HG02623 (cell line): ENCODE measurements at regions not wholly inside any gene's neighbourhood (a gene's known extent, or its start where the extent isn't known, plus 50 kb on each side); places are given as distances from the start of the nearest gene placed in this dataset.

Experiments
- ATAC-seq: cut with Tn5 transposase; IDR thresholded peaks from one replicate; pipeline ENCODE4 v1.9.1; 2021; ENCODE audit warnings: moderate library complexity; ENCODE audit not compliant: unreplicated experiment

DNA sequence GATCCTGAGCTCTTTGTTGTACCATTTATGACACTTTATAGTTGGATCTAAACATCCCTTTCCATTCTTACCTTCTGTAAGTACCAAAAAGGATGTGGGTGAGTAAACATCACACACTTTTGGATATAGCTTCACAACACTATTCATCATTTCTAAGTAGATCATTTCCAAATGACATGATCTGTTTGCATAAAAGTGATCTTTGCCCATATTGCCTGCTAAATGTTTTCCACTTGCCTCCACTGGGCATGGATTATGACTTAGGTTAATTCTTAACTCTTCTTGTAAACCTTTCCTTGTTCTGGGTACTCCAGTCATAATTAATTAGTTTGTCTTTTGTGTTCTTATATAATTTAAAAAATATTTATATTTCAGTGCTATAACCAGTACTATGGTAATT, 244.9 kb upstream of the AGA start:
- ATAC-seq: no peak

DNA sequence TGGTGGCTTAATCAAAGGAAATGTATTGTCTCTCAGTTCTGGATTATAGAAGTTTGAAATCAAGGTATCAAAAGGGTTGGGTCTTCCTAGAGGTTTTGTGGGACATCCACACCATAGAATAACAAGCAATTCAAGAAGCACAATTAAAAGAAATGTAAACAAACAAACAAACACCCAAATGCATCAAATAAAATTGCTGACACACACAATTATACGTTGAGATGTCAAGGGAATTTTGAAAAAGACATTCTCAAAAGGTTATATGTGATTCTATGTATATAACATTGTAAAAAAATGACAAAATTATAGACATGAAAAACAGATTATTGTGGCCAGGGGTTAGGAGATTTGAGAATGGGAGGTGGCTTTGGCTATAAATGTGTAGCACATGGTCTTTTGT, 250.7 kb upstream of the AGA start:
- no peak for ATAC-seq

DNA sequence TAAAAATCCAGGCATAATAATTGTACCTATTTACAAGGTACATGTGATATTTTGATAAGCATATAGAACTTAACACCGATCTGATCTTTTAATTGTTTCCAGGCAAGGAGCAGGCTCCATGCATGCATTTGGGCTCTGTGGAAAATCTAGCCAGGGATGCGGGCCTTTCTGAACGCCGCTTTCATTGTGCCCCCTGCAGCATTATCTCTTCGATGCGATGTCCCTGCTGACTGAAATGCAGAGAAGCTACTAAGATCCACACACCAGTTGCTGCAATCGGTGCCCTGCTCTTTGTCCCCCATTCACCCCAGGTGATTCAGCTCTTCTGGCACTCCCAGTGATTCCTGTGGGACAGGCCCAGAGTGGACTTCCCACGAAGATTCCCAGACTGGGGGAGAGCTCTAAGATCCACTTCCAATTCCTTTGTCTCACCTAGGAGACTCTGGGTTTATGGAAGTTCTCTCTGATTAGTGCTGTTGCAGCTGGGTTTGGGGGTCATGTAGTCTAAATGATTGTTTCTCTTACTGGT, 254.3 kb upstream of the AGA start:
- ATAC-seq: no peak

DNA sequence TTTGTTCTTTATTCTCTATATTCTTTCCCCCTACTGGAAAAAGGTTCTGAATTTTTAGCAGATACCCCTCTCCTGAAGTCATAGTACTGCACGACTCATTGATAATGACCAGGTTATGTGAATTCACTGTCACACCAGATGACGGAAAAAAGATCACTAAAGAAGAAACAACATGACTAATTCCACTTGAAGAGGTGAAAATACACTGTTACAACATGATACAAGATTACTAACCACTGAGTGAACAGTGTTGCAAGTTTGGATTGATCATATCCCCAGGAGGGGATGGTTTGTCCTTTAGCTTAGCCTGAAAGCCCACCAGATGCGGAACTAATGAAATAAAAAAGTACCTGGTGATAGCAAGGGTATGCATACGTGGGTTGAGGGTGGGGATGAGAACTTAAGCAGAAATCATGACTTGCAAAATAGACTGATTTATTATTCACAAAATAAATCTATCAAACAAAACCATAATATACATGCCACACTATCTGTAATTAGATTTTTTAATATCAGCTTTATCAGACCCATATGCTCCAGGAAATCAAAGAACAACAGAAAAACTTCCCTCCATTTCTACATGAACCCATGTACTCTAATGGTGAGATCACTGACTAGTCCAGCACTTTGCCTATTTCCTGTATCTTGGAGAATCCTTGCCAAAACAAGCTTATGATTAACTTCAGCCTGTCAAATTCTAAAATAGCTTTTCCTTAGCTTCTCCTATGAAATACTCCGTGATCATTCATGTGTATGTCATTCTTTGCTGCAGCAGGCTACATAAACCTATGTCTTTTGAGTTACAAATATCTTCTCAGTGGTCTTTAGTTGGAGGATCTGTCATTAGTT, 257.4 kb upstream of the AGA start:
- ATAC-seq: no peak

DNA sequence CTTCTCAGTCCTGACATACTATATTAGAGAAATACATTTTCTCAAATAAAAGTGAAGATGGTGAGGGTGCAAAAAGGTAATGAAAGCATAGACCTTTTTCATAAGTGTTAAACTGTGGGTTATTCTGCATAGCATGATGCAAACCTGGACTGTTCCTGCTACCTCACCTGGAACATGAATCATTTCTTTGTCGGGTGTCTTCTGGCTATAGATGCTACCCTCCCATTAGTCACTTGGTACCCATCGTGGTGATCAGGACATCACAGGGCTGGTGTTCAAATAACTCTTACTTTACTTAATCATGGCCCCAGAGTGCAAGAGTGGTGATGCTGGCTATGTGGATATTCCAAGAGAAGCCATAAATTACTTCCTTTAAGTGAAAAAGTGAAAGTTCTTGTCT, 264.7 kb upstream of the AGA start:
- ATAC-seq: no peak

DNA sequence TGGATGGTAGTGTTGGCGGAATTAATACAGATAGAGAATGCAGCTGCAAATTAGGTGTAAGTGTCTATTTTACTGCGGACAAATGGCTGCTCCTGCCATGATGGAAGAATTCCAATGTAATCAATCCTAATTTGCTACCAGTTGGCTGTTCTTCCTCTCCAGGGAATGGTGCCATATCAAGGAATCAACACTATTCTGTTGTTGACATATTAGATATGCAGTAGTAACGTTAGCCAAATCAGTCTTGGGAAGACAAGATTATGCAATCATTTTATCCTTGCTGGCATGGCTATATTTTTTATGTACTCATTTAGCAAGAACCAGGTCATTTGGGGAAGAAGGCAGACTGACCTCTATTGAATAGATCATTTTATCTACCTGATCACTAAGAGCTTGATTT, 271.2 kb upstream of the AGA start:
- no peak for ATAC-seq

DNA sequence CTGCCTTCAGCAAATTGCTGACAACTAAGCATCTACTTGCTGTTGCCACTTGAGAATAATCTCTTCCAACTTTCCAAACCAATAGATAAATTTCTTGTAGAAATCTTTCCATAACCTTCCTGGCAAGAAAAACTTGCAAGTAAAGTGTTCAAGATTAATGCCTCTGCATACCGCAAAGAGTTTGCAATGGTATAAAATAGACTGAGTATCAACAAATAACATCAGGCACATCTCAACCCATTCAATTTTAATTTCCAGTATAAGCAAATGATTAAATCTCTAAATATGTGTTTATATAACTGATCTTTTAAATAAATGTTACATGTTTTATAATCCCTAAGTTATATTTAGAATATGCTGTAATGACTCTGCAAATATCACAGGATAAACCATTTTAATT, 275.2 kb upstream of the AGA start:
- ATAC-seq: no peak

DNA sequence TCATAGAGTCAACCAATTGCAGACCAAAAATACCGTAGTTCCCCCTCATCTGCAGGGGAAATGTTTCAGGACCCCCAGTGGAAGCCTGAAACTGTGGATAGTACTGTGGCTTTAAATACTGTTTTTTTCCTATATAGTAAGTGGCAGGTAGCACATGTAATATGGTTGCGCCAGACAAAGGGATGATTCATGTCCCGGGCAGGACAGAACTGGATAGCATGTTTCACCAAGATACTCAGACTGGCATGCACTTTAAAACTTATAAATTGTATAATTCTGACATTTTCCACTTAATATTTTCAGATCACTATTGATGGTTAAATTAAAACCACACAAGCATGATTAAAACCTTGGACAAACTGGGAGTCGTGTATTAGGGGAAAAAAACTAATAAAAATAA, 276.3 kb upstream of the AGA start:
- ATAC-seq: no peak

DNA sequence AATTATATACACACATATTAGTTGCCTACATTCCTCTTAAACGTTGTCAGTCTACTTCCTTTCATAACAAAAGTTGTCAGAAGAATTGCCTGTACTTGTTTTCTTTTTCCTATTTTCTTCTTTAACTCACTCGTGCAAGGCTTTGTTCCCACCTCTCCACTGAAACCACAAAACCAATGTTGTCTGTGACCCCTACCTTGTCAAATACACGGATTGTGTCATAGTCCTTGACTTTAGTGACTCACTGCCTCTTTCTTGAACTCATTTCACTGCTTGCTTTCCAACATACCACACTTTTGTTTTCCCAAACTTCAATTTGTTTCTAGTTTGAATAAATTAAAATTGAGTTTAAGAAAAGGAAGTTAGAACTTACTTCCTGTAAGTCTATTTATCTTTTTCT, 283.9 kb upstream of the AGA start:
- no peak for ATAC-seq

DNA sequence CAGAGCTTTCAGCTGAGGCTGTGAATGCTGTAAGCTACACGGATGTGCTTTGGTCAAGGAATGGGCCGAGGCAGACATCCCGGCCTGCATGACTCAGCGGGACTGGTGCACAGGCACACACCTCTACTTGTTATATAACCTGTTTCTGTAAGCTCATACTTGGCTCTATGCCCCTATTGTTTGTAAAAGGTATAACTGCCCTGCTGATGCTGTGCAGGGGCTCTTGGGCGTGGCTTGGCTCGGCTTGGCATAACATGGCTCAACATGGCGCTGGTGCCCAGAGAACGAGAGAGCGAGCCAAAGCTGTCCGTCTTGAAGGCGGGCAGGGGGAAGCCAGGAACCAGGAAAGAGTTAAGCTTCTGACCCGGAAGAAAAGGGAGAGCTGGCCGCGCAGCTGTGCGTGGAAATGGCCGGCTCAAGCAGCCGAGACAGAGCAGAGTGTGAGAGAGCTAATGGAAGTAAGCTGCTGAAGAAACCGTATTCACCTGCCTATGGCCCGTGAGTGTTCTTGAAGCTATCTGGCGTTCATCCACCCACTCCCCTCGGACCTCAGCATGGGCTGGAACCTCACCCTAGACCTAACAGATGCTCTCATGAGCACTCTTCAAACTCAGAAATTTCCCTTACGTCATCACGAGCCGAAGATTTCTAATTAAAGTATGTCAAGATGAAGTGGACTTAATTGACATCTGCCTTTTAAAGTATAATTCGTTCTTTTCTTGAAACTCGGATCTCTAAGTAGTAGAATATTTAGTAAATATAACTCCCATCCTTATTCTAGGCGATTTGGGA, 286.3 kb upstream of the AGA start:
- no peak for ATAC-seq

DNA sequence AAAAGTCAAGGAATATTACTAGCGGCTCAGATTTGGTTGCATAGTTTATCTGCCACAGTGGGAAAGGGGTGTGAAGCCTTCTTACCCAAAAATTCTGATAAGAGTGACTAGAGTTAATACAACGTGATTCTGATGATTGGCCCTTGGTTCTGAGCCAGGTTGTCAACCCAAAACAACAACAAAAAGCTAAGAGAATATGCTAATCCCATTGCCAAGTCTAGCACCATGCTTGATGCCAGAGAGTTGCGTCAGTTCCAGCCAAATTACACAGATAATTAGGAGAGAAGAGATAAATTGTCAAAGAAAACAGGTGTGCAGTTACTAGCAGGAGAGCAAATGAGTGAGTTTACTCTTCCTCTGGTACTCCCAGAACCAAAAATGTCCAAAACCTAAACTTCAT, 287.4 kb upstream of the AGA start:
- ATAC-seq: no peak

DNA sequence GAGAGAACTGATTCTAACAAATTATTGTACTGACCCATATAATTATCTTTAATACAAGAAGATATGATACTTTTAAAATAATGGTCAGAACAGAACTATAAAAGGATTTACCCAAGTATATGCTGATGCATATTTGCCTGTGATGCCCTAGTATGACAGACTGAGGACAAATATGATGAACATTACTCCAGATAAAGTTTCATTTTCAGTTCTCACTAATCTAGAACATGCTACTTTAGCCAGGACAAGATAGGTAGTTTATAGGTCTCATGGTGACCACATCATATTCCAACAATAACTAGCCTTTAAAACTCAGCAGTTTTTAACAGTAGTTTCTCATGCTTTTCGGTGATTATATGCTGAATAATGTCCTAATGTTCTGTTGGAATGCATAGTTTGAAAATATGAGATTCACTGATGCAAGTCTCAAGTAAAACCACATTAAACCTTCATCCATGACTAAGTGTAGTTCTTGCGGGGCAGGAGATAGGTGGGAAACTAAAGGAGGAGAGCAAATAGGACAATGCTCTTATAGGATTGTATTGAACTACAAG, 295.2 kb upstream of the AGA start:
- ATAC-seq: no peak

DNA sequence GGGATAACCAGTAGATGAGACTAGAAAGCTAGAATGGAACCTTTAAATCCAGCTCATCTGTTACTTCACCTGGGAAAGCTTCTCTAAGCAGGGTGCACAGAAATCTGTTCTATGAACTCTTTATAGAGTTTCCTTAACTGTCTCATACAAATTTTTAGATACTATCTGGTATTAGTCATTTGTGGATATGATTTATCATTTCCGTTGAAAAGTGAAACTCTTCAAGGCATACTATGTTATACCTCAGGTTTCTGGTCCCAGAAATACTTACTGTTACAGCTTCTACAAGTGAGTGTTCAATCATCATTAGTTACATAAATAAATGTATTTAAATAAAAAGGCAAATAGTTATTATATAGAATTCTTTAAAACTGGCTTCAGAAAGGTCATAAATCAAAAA, 298.3 kb upstream of the AGA start:
- ATAC-seq: no peak

DNA sequence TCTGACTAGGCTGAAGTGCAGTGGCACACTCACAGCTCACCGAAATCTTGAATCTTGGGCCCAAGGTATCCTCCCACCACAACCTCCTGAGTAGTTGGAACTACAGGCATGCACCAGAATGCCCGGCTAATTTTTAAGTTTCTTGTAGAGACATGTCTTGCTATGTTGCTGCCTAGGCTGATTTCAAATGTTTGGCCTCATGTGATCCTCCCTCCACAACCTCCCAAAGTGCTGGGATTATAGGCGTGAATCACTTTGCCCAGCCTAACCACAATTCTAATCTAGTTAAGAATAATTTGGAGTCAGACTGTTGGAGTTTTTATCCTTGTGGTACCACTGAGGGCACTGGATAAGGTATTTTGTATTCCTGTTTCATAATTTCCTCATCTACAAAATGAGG, 317.5 kb upstream of the AGA start:
- ATAC-seq: no peak

DNA sequence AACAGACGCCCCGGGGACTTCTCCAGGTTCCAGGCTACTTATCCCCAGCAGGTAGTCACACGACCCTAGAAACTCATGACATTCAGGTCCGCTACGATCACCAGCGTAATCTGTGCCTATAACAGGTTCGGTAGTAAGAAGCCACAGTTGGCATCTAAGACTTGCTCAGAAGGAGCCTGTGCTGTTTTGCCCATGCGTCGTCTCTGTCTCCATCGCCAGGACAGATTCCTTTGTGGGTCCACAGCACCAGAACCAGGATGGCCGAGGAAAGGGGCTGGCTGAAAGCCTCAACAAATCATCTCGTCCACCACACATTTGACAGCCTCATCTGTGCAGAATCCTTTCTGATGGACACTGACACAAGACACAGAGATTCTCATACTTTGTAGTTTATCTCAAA, 319.5 kb upstream of the AGA start:
- no peak for ATAC-seq

DNA sequence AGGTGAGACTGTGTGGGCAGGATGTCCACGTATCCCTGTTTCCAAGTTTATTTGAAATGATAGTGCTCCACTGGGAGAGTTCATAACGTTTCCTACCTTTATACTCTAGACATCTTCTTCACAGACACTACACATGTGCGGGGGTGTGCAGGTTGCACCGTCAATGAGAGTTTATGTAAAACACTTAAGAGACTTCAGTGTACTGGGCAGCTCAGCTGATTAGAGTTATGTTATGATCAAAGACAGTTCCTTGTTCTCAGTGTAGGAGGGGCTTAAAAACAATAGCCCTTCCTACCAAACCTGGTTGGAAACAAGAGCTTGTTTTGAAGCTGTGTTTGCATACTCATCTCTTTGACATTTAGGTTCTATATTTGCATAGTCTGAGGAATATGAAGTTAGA, 326.9 kb upstream of the AGA start:
- ATAC-seq: no peak

DNA sequence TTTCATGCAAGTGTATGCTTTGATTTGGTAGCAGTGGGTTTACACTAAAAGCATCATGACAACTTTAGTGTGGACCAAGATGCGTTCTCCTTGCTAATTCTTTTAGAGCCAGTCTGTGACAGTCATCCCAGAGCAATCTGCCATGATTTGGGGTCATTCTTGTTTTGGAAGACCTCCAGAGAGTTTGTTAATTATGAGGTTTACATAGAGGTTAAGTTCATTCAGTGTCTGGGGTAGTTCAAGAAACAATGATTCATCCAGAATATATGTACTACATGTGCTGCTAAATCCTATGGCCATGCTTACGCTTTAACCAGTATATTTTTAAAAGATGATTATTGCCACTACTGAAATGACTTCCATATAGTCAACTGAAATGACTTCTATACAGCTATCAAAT, 328.5 kb upstream of the AGA start:
- ATAC-seq: no peak

DNA sequence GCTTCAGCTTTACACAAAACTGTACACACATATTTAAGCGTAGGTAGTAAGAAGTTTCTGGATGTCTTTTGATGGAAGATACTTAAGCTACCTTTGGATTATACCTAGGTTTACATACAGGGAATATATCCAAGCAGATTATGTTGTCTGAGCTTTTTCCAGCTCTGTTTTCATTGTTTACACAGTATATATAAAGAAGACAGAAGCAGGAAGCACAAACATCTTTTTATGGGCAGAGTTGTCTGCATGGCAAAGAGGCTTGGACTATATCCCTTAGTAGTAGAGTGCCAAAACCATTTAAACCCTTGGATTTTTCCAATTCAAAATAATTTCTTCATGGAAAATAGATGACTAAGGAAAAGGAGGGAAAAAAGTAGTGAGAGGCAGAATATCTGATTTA, 329.4 kb upstream of the AGA start:
- no peak for ATAC-seq

DNA sequence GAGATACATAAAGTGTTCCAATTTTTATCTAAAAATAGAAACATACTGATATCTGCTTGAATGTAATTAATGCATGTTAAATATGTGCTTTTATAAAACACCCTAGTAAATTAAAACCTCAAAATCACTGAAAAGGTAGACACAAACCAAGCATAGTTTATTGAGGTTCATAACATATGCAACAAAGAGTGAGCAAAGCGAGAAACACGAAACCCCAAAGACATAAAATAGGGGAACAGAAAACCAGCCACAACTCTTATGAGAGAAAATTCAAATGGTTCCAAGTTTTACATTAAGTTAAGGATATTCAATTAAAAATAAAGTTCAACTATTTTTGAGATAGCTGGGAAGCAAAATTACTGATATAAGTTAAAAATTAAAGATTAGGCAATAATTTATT, 336.4 kb upstream of the AGA start:
- no peak for ATAC-seq

DNA sequence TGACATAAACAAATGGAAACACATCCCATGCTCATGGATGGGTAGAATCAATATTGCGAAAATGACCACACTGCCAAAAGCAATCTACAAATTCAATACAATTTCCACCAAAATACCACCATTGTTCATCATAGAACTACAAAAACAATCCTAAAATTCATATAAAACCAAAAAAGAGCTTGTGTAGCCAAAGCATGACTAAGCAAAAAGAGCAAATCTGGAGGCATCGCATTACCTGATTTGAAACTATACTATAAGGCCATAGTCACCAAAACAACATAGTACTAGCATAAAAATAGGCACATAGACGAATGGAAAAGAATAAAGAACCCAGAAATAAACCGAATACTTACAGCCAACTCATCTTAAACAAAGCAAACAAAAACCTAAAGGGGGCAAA, 342.8 kb upstream of the AGA start:
- no peak for ATAC-seq

DNA sequence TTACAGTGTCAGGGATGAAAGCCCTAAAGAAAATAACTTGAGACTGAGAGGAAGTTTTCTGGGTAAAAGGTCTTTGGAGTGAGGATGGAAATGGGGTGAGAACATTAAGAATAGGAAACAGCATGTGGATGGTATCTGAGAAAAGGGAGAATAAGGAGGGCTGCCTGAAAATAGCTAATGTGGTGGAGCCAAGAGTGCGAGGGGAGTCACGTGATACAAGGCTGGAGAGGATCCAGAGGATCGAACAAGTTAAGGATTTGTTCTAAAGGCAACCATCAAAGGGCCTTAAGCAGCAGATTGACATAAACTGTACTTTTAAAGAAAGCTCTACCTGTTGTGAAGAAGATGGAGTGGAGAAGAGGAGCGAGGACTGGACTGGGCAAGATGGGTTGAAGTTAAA, 347.4 kb upstream of the AGA start:
- ATAC-seq: no peak

DNA sequence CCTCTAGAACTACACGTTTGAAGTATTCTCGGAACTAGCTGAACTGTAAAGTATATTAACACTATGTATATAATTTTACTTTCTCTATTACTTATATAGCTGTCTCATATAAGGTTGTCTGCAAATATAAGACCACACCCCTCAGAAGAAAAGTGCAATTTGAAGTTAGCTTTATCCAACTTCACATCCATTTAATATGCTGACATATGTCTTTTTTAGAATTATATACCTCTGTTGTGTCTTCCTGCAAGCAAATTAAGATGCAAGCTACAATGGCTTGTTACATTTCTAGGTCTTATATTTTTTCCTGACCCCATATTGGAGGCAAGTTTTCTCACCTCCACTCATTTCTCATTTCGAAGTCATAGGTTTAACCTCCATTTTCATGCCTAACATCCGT, 349.0 kb upstream of the AGA start:
- no peak for ATAC-seq
